DMS53 (cell line): ENCODE measurements at regions not wholly inside any gene's neighbourhood (a gene's known extent, or its start where the extent isn't known, plus 50 kb on each side); places are given as distances from the start of the nearest gene placed in this dataset.

Source experiments
- DNase-seq: peaks from one replicate; lab custom pipeline; 2025; lab: John Stamatoyannopoulos, UW

DNA sequence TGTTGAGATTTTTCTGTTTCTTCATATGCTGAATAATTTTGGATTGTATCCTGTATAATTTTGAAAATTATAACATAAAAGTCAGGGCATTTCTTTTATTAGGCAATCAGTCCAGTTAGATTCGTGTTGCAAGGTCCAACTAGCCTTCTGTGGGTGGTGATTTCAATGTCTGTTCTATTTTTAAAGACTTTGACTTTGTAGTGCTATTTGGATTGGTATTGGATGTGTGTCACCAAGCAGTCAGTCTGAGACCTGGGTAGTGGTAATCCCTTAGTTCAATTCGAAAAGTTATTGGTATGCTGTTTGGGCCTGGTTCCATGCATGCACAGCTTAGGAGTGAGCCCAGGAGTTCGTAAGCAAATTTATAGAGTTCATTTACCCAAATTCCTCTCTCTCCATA lies 82.2 kb downstream of the EPDR1 start:
- DNase-seq = no peak

DNA sequence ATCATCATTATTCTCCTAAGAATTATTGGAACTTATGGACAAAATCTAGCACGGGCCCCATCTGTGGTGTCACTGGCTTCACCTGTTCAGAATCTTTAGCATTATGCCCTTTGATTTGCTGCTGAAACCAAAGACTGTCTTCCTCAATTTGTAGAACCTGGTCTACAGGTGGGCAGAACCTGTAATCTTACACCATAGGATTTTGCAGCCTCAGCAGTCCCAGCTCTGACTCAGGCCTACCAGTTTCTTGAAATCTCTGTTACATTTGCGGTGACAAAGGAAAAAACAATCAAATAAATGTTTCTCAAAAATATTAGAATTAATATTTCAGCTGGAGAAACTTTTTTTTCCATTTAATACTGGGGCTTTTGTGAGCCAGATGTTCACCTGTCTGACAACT lies 86.1 kb downstream of the EPDR1 start:
- no peak for DNase-seq

- no peak for DNase-seq
Measured at GRCh38 chr7:38007096-38007495, 86.7 kb downstream of the EPDR1 start.

- no peak for DNase-seq
Measured at GRCh38 chr7:38013246-38013645, 92.8 kb downstream of the EPDR1 start.

- DNase-seq = no peak
Measured at GRCh38 chr7:38016567-38016966, 96.1 kb downstream of the EPDR1 start.

GRCh38 chr7:38017320-38017719 lies 96.9 kb downstream of the EPDR1 start:
- DNase-seq = no peak

GRCh38 chr7:38020121-38020785 lies 99.8 kb downstream of the EPDR1 start:
- no peak for DNase-seq

DNA sequence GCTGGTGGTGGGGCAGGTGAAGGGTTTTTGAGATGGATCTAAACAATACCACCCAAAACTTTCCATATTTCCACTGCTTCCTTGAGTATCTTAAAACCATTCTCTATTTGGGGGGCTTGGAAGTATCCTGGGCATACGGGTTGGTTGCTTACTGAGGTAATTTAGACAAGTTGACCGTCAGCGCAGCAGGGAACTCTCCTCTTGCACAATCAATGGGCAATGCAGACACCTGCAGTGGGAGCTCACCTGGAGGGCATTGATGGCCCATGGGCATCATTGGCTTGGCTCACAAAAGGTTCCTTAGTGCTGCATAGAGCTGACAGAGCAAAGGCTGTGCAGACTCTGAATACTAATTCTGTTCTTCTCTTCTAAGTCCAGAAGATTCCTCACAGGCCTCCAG lies 101.5 kb downstream of the EPDR1 start:
- no peak for DNase-seq

GRCh38 chr7:38025815-38026214 lies 105.4 kb downstream of the EPDR1 start:
- no peak for DNase-seq

- no peak for DNase-seq
Measured at GRCh38 chr7:38027884-38028455, 107.5 kb downstream of the EPDR1 start.

- DNase-seq = no peak
Measured at GRCh38 chr7:38034062-38034908, 113.8 kb downstream of the EPDR1 start.

- DNase-seq = no peak
Measured at GRCh38 chr7:38040831-38041230, 120.4 kb downstream of the EPDR1 start.

DNA sequence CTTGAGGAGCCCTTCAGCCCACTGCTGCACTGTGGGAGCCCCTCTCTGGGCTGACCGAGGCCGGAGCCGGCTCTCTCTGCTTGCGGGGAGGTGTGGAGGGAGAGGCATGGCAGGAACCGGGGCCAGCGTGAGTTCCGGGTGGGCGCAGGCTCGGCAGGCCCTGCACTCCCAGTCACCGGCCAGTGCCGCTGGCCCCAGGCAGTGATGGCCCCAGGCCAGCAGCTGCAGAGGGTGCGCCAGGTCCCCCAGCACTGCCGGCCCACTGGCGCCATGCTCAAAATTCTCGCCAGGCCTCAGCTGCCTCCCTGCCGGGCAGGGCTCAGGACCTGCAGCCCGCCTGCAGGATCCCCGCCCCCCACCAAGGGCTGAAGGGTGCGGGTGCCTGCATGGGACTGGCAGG lies 128.4 kb upstream of the STARD3NL start:
- DNase-seq = no peak

- no peak for DNase-seq
Measured at GRCh38 chr7:38051311-38051710, 126.7 kb upstream of the STARD3NL start.

DNA sequence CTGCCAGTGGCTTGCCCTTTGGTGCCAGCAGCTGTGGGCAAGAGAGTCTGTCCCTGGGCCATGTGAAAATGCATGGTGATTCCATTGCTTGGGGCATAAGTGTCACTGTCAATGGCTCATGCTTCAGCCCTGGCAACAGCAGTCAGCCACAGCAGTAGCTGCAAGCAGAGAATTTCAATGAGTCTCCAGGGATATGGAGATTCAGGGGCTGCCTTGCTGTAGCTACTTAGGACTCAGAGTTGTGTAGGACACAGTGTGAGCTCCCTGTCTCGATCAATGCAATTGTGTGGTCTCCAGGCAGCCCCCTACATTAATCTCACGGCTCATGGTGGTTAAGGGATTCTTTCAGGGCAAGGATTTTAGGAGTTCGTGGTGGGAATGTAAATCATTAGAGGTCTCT lies 126.3 kb upstream of the STARD3NL start:
- DNase-seq = no peak

DNA sequence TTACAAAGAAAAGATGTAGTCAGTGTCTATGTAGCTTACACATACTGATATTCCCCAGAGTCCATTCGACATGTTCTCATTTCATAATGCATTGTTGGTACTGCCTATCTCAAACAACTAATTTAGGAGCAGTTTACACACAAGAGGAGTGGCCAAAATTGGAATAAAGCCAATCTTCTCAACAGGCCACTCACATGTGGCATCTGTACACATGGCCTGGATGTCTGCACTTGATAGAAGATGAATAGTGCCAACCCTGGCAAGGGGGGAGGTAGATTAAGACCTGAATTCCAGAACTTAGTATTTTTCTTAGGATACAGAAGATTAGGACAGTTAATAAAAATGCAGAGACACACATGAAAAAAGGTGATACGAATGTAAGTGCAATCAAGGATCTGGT lies 125.3 kb upstream of the STARD3NL start:
- DNase-seq = peak; percentile 5

DNA sequence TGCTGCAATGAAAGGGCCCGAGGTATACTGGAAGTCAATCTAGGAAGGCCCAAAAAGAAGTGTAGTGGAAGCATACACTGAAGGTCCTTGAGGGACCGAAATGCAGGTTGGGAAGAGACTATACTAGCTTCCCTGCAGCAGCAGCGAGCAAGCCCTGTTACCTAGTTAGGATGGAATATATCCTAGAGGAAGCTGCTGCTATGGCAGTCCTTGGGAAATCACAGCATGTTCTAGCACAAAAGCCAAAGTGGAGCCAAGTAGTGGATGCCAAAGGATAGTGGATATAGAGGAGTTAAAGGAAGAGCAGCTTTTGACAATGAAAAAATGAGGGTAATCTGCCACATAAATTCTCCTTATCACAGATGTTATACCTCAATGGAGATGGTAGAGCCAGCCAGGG lies 123.8 kb upstream of the STARD3NL start:
- DNase-seq = no peak

DNA sequence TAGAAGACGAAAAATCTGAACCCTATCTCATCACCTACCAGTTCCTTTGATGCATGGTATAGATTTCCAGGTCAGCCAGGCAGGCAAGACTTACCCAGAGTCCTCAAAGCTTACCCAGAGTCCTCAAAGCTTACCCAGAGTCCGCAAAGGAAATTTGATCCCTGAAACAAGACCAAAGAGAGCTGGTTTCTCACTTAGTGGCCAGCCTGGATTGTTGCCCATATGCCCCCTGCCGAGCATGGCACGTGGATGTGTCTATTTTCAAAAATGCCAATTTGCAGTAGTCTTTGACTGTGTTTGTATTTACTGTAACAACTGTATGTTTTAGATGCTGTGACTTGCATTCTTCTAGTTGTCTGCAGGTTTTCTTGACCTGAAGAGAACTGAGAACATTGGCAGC lies 120.2 kb upstream of the STARD3NL start:
- DNase-seq = no peak

DNA sequence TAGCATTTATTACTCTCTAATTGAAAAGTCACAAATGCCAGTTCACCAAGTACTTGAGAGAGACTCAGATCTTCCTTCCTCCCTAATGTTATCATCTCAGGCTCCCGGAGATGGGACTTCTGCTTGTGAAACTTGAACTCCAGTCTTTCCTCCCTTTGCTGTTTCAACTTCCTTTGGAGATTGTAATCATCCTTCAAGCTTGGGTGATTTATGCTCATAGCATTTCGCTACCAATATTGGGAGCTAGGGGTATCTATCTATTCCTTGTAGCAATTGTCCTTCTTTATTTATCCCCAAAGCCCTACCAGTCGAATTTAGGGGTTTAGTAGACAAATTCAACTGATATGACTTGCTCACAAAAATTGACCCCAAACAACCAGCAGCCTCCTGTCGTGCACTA lies 117.9 kb upstream of the STARD3NL start:
- DNase-seq = no peak

GRCh38 chr7:38060637-38061036 lies 117.4 kb upstream of the STARD3NL start:
- no peak for DNase-seq

- no peak for DNase-seq
Measured at GRCh38 chr7:38066391-38066790, 111.7 kb upstream of the STARD3NL start.

- no peak for DNase-seq
Measured at GRCh38 chr7:38068461-38068860, 109.6 kb upstream of the STARD3NL start.

DNA sequence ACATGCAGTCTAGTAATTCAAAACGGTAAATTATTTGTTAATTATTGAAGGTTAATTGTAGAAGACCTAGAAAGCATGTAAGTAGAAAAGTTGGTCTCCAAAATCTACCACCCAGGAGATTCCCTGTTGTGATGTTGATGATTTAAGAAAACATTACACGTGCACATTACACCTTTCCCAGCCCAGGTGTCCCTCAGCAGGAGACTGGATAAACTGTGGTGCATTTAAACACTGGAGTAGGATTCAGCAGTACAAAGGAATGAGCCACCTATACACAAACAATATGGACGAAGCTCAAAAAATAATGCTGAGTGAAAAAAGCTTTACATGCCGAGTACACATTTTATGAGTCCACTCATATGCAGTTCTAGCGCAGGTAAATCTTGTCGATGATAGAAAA lies 109.0 kb upstream of the STARD3NL start:
- DNase-seq = no peak
